Prostate gland (tissue), 2 donors: ENCODE measurements at regions not wholly inside any gene's neighbourhood (a gene's known extent, or its start where the extent isn't known, plus 50 kb on each side); places are given as distances from the start of the nearest gene placed in this dataset.

ENCODE experiments used
- DNase-seq: peaks from one replicate; pipeline ENCODE4 v3.0.0-alpha.2; 2019; ENCODE audit warnings: low spot score
- H3K27ac ChIP-seq, 2 donors: fragments of 200-600 bp; sonication (generic); 2 replicates each; pipeline ENCODE4 v1.5.1; 2017 to 2019
- H3K27me3 ChIP-seq: fragments of 200-600 bp; sonication (generic); replicated peaks from 2 replicates; pipeline ENCODE4 v1.5.1; 2019; ENCODE audit not compliant: insufficient read depth
- H3K36me3 ChIP-seq, 2 donors: fragments of 200-600 bp; sonication (generic); 1 replicate in 1 of 2; 2 replicates in 1 of 2; pipeline versions ENCODE4 v1.5.1 to v1.8.1; 2017 to 2019
- H3K4me1 ChIP-seq: fragments of 200-600 bp; sonication (generic); replicated peaks from 2 replicates; pipeline ENCODE4 v1.5.1; 2019
- H3K4me3 ChIP-seq, 2 donors: fragments of 200-600 bp; sonication (generic); 2 replicates each; pipeline ENCODE4 v1.5.1; 2017 to 2019
- H3K9me3 ChIP-seq: fragments of 200-600 bp; sonication (generic); 2 replicates; pipeline ENCODE4 v1.5.1; 2017
- CTCF ChIP-seq, 4 experiments: fragments of 200-600 bp in 2 of 4; fragments of 450-650 bp in 2 of 4; sonication (generic) in 2 of 4; IDR thresholded peaks; 1 replicate in 3 of 4; 2 replicates in 1 of 4; pipeline ENCODE4 v1.5.1; 2016 to 2019; ENCODE audit warnings: antibody characterized with exemption in 4 of 4, mild to moderate bottlenecking in 2 of 4, moderate library complexity in 2 of 4
- POLR2A ChIP-seq: fragments of 450-650 bp; IDR thresholded peaks from one replicate; pipeline ENCODE4 v1.6.1; 2016; ENCODE audit warnings: antibody characterized with exemption, mild to moderate bottlenecking
- POLR2AphosphoS5 ChIP-seq: sonication (generic); formaldehyde crosslinking; IDR thresholded peaks from one replicate; pipeline ENCODE4 v1.6.1; 2017; ENCODE audit warnings: antibody characterized with exemption
- WGBS: methylation state at CpG from one replicate; pipeline ENCODE4 v1.1.5; 2018; 5-methylcytosine and 5-hydroxymethylcytosine counted together
- intact Hi-C: fragments of 100-400 bp; cut with DNase I; formaldehyde crosslinking; loops from one replicate; pipeline ENCODE4 v1.14.2; 2022

- TF ChIP-seq CTCF (IDR thresholded peaks at IDR 0.05) = no peak
- no peak for TF ChIP-seq POLR2A
- TF ChIP-seq POLR2AphosphoS5 = no peak
- H3K9me3 ChIP-seq = no peaks in the 10 kb centered on the region
- no peaks in the 10 kb centered on the region for H3K27me3 ChIP-seq
- H3K27ac ChIP-seq = no peak overlapping the region
- intact Hi-C loops = no loop called here
- H3K4me1 ChIP-seq = no peaks in the 10 kb centered on the region
- no peak overlapping the region for H3K4me3 ChIP-seq
- no peaks in the 10 kb centered on the region for H3K36me3 ChIP-seq
- WGBS = 56% methylated on average over 6 of the region's 6 CpGs
- no peak for DNase-seq
Measured at GRCh38 chr14:30252783-30253674, 305.9 kb upstream of the G2E3 start.

- WGBS = 94% methylated on average over 2 of the region's 2 CpGs
- no peak for DNase-seq
- H3K36me3 ChIP-seq = no peaks in the 10 kb centered on the region
- H3K9me3 ChIP-seq = no peaks in the 10 kb centered on the region
- H3K4me1 ChIP-seq = no peaks in the 10 kb centered on the region
- TF ChIP-seq POLR2AphosphoS5 (no peak), POLR2A (no peak), CTCF (IDR thresholded peaks at IDR 0.05) (no peak)
- intact Hi-C loops = no loop called here
- no peaks in the 10 kb centered on the region for H3K27me3 ChIP-seq
- no peak overlapping the region for H3K27ac ChIP-seq
- H3K4me3 ChIP-seq = no peak overlapping the region
Measured at GRCh38 chr14:30256627-30257026, 302.3 kb upstream of the G2E3 start.

GRCh38 chr14:30257946-30258661 is 300.9 kb upstream of the G2E3 start:
- H3K4me1 ChIP-seq = no peaks in the 10 kb centered on the region
- H3K27ac ChIP-seq = no peak overlapping the region
- no peaks in the 10 kb centered on the region for H3K36me3 ChIP-seq
- 84% methylated on average over 1 of the region's 1 CpG for whole genome bisulfite sequencing
- H3K9me3 ChIP-seq = no peaks in the 10 kb centered on the region
- TF ChIP-seq POLR2A (no peak), CTCF (IDR thresholded peaks at IDR 0.05) (no peak), POLR2AphosphoS5 (no peak)
- no peak for DNase-seq
- intact Hi-C loops = no loop called here
- no peak overlapping the region for H3K4me3 ChIP-seq
- no peaks in the 10 kb centered on the region for H3K27me3 ChIP-seq

GRCh38 chr14:30260833-30261607 is 297.9 kb upstream of the G2E3 start:
- no peak for TF ChIP-seq POLR2A
- no peak for TF ChIP-seq POLR2AphosphoS5
- TF ChIP-seq CTCF (IDR thresholded peaks at IDR 0.05) = no peak
- 87% methylated on average over 9 of the region's 9 CpGs for WGBS
- Histone ChIP-seq H3K36me3 (no peaks in the 10 kb centered on the region), H3K4me3 (no peak overlapping the region), H3K27ac (no peak overlapping the region), H3K4me1 (no peaks in the 10 kb centered on the region), H3K9me3 (no peaks in the 10 kb centered on the region), H3K27me3 (no peaks in the 10 kb centered on the region)
- DNase-seq = no peak
- intact Hi-C loops = no loop called here
